GM19328 (cell line): ENCODE measurements at regions not wholly inside any gene's neighbourhood (a gene's known extent, or its start where the extent isn't known, plus 50 kb on each side); places are given as distances from the start of the nearest gene placed in this dataset.

Source experiments
- ATAC-seq: cut with Tn5 transposase; IDR thresholded peaks from one replicate; pipeline ENCODE4 v1.9.1; 2021; ENCODE audit warnings: mild to moderate bottlenecking, moderate library complexity; ENCODE audit not compliant: unreplicated experiment

- no peak for ATAC-seq
These were observed 340.2 kb downstream of the DHX35 start for GRCh38 chr20:39302312-39302711.

- no peak for ATAC-seq
These were observed 337.6 kb downstream of the DHX35 start for GRCh38 chr20:39299783-39300182.

DNA sequence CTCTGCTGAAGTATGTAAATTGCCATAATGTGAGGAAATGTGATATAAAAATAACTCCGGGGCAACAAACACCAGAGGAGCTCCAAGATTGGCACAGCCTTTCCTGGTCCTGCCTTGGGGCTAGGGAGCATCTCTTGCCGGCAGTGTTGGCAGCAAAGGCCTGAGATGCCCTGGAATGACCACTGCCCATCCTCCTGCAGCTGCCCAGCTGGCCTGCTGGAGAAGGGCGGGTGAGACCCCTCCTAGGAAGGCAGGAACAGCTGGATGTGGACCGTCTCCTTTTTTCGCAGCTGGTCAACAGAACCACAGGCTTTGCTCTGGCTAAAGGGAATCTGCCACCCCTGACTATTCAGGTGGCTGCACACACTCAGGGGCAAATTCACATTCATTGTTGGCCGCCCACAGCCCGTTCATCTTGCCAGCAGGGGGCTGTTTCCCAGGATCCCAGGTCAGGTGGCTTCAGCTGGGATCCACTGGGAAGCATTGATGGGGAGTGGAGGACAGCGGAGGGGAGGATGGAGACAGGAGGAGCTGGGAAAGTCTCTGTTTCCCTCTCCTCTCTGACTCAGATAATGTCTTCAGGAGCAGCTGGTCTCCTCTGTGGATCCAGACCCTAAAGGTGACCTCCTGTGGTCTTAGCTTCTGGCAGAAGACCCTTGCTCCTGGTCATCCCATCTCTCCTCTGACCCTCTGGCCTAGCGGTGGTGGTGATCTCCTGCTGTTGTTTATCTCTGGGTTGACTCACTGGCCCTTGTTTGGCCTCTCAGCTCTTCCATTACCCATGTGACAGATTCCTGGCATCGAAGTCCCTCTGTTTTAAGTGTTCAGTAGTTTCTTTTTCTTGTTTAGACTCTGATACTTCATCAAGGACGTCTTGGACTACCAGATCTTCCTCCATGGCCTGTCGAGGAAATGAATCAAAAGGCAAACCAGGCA is 336.7 kb downstream of the DHX35 start:
- no peak for ATAC-seq

DNA sequence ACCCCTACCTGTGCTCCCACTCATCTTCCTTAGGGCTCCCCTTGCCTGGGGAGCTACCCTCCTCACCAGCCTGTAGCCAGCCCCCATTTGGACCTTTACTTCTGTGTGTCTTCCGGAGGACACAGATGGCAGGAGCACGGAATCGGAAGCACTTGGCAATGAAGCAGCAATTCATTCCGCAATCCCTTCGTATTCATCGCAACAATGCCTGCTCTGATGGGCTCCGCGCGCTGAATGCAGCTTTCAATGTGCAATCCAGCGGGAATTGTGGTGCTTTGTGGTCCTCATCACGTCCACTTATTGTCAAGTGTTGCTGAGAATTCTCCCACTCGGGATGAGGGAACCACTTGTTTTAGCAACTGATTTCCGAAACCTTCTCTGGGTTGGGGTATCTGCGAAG is 336.0 kb downstream of the DHX35 start:
- no peak for ATAC-seq

DNA sequence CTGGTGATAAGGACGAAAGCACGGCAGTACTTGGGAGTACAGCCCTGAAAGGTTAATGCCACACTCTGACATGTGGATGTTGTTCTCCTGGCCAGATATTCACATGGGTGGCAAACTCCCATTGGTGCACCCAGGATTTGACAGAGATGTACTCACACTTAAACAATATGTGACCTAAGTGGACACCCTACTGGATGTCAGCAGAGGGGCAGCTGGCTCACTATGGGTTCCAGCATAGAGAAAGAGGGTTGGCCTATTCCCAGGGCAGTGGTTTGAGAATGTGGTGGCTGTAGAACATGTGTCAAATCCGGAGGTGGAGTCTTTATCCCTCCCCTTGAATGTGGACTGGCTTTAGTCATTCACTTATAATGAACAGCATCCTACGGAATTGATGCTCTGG is 333.2 kb downstream of the DHX35 start:
- ATAC-seq: no peak

DNA sequence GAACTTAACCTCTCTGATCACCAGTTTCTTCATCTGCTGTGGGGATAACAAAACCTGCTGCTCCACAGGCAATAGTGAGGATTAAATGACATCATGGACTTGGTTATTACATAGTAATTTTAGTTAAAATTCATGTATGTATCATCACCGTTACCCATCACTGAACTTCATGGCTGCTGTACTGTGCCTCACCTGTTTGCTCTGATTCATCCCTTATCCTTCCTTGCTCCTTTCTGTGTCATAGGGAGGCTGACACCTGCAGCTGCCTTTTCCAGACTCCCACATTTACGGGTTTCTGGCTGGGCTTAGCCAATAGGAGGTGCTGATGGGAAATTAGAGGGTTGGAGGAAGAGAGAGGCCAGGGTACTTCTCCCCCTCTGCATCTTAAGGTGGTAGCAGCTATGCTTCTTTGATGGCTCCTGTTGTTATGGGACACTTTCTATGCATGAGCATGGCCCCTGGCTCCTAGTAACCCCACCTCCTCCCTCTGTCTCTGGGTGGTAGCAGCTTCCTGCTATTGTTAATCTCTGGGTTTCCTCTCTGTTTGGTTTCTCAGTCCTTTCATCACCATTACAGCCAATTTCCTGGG is 332.1 kb downstream of the DHX35 start:
- no peak for ATAC-seq

GRCh38 chr20:39292193-39292736 is 330.1 kb downstream of the DHX35 start:
- no peak for ATAC-seq

DNA sequence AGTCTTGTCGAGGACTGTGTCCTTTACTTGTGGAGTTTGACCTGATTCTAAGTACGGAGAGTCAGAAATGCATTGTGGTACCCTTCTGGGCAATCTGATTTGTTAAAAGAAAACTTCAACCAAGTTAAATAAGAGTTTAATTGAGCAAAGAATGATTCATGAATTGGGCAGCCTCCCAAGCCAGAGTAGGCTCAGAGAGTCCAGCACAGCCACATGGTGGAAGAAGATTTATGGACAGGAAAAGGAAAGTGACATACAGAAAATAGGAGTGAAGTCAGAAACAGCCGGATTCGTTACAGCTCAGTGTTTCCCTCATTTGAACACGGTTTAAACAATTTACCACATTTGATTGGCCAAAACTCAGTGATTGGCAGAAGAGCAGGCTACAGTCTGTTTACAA is 329.2 kb downstream of the DHX35 start:
- no peak for ATAC-seq

DNA sequence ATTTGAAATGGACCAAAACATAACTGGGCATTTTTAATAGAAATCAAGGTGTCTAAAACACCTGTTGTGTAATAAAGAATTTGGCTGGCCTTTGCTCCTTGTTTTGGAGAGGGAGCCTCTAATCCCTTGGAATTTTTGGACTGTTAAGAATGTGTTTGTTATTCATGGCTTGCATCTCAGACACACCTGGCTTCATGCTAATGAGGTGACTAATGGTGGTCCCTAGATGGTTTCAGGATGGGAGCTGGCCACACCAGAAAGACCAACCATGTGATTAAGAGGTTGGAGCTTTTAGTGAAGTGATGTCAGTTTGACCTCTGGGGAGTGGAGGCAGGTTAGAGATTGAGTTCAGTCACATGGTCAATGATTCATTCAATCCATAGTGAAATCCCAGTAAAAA is 328.4 kb downstream of the DHX35 start:
- ATAC-seq: no peak

DNA sequence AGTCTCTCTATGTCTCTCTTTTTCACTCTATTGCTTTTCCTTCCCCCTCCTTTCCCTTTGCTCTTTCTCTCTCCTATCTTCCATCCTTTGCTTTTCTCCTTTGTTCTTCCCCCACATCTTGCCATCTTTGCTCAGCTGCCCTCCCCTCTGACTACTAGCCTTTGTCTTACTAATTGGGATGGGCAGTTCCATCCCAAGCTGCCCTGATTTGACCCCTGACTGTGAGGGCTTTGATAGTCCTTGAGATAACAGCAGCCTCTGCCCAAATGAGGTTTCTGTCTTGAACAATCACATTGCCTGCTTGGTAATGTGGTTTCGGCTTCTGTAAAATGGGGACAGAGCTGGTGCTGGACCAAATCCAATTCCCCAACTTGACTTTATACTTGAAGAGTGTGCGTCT is 327.7 kb downstream of the DHX35 start:
- no peak for ATAC-seq

DNA sequence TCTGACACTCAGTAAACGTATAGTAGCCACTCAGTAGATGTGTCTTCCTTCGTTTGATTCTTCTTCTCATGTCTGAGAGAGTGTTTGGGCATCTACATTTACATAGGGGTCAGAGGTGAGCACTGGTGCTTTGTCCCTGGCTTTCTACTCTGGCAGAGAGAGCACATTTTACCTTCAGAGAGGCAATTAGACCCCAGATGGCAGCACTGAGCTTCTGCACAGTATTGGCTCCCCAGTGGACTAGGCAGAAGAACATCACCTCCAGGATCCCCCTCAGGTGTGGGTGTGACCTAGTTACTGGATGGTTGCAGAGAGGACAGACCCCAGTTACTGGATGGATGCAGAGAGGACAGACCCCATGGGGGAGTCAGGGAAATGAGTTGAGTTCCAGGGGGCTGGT is 327.2 kb downstream of the DHX35 start:
- ATAC-seq: no peak

- no peak for ATAC-seq
These were observed 321.3 kb downstream of the DHX35 start for GRCh38 chr20:39283464-39283863.

- no peak for ATAC-seq
These were observed 320.5 kb downstream of the DHX35 start for GRCh38 chr20:39282619-39283092.

- ATAC-seq: no peak
These were observed 318.7 kb downstream of the DHX35 start for GRCh38 chr20:39280875-39281274.

DNA sequence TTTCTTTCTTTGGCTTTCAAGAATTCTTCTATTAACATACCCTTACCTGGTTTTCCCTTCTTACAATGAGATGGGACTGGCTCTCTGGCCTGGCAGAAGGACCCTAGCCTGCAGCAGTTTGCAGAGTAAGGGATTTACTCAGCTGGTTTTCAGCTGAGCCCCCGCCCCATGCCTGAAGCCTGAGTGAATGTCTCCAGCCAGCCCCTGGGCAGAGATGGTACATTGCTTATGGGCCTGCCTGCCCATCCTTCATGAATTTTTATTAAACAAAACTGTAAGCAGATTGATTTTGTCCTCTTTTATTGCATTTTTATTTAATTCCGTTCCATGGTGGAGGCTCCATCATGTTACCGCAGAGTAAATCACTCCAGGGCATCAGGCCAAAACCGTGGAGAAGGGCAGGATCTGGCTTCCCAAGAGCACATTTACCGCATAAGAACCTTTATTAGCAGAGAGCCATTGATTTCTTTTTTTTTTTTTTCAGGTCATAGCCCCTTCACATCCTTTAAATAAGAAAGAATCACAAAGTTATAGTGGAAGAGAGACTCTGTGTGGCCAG is 316.2 kb downstream of the DHX35 start:
- ATAC-seq: no peak

DNA sequence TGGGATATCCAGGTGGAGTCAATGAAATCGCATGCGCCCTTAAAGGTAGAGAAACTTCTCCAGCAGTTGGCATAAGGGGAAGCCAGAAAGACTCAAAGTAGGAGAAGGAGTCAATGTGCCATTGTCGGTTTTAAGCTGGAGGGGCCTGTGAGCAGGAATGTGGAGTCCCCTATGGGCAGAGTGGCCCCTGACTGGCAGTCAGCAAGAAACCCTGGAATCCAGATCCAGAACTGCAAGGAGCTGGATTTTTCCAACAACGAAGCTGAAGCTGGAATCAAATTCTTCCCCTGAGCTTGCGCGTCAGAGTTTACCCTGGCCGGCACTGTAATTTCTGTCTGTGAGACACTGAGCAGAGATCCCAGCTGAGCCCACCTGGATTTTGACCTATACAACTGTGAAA is 315.0 kb downstream of the DHX35 start:
- ATAC-seq: no peak

DNA sequence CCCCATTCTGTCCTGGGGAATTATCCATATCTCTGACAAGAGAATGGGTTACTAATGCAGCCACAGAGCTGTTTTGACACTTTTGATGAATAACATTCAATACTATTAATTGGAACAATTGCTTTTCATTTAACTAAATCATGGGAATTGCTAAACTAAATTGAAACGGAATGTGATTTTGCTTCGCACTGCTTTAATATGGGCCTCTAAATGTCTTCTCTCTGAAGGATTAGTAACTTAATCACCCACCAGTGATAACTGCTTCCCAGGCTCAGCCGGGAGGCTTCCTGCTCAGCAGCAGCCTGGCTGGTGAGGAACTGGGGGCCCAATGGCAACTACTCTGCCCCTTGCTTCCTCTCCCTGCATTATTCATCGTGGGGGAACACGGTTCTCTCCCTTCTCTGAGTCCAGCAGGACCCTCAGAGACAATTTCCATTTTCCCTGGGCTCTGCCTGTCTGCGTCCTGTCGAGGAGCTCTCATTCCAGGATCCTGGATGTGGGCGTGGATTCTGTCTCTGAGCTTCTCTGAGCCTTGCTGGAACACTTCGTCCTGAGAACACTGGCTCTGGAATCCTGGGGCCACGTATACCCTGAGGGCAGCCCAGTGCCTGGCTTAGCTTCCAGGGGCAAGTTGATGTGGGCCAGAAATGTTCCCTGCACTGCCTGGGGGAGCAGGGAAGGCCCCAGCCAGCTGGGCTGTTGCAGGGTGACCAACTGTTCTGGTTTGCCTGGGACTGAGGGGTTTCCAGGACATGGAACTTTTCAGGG is 308.9 kb downstream of the DHX35 start:
- ATAC-seq: no peak

DNA sequence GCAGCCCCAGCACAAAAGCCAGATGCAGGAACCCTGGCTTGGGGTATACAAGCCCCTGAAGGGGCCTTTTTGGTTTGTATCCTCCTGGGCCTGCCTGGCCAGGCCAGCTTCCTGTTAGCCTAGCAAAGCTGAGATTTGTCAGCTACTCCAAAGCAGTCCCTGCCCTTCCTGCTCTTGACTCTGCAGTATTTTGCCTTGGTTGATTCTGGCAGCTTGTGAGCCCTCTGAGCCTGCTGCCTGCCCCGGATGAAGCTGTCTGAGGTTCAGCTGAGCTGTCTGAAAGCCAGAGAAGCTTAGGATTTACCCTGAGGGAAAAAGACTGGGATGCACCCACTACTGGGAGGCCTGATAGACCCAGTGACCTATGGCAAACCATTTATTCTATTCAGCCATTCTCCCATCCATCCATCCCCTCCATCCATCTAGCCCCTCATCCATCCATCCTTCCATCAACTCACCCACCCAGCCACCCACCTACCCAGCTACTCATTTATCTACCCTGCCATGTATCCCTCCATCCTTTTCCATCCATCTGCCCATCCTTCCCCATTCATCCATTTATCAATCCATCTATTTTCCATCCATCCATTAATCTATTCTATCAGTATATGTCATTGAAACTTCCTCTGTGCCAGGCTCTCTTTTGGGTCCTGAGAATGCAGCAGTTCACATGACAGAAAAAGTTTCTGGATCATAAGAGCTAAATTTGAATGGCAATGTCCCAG is 307.5 kb downstream of the DHX35 start:
- no peak for ATAC-seq

- ATAC-seq: no peak
These were observed 306.9 kb downstream of the DHX35 start for GRCh38 chr20:39268981-39269461.

DNA sequence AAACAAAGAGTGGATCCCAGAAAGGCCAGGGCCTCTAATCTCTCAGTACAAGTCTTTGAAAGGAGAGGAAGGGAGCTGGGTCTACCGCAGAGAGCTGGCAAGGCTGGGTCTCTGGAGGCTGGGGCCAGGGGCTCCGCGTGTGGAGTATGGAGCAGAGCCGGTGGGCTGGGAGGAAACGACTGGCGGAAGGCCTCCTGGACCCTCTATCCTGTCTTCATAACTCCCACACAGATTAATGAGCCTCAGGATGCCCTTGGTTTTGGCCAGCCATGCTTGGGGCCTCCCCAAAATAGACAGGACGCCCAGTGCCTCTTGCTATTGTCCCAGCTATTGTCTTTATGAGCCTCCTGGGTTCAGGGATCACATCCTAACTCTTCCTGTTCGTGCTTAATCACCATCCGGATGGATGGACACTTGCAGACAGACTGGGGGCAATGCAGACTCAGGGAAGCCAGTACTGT is 306.4 kb downstream of the DHX35 start:
- no peak for ATAC-seq
